ENCODE measurements at regions not wholly inside any gene's neighbourhood (a gene's known extent, or its start where the extent isn't known, plus 50 kb on each side); places are given as distances from the start of the nearest gene placed in this dataset.

DNA sequence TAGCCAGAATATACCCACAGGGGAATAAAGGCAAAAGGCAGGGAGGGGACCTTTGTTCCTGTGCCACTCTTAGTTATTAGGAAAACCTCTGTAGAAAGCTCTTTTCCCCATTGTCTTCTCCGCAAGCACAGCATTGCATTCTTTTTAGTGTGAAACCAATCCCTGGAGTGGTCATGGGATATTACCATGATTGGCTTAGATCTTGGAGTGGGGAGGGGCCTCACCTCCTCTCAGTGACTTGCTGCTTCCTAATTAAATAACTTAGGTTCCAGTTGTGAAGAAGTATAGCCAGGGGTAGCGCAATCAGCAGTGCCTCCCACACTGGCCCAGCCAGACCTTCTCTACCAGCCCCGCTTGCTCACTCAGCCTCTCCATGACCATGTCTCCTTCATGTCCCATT lies 49.9 kb upstream of the AFF3 start:
- FAIRE-seq: no peak
